ENCODE measurements at regions not wholly inside any gene's neighbourhood (a gene's known extent, or its start where the extent isn't known, plus 50 kb on each side); places are given as distances from the start of the nearest gene placed in this dataset.
A peak's percentile ranks its signal among the peaks of the same experiment; 100 is the strongest.

DNA sequence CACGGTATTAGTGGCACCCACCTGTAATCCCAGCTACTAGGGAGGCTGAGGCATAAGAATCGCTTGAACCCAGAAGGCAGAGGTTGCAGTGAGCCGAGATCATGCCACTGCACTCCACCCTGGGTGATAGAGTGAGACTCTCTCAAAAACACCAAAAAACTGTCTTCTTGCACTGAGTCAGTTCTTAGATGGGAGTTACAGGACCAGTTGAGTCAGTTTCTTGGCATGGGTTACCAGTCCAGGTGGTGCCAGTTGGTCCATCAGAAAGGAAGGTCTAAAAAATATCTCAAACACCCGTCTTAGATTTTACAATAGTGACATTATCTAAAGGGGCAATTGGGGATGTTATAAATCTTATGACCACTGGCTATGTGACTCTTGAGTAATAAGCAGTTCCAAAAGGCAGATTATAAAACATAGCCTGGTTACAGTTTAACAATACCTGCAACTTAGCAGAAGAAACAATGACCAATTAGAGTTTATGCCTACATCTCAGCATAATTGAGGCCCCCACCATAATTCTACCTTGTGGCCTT lies 206.9 kb upstream of the FGGY start:
- Mint-ChIP-seq H3K27ac (no peak overlapping the region), H3K4me1 (ENCODE audit: low read depth) (peaks cover 41% of the 10 kb centered on the region), H3K9me3 (peaks cover 5% of the 10 kb centered on the region), H3K36me3 (ENCODE audit: low read depth) (peaks cover 17% of the 10 kb centered on the region), H3K4me3 (no peak overlapping the region), H3K27me3 (ENCODE audit: insufficient read depth) (no peaks in the 10 kb centered on the region; the same call in none of the 2 replicates)
- DNase-seq: no peak
- TF ChIP-seq CTCF (IDR thresholded peaks at IDR 0.05): no peak

DNA sequence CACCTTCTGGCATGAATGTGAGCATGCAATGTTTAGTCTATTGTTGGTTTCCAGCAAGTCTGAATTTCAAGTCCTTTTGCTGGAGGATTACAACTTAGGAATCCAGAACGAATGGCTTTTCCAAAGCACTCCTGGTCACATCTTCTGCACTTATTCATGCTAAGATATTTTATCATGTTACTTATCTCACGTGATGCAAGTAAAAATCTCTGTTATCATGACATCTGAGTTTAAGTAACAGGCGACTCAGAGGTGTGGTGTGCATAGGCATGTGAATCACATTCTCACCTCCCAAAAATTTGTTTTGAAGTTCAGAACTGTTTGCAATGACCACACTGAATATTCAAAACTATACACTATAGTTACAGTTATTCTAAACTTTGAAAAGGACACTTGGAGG lies 204.8 kb upstream of the FGGY start:
- TF ChIP-seq CTCF (IDR thresholded peaks at IDR 0.05): no peak
- no peak overlapping the region; the same call in 1 of the 2 replicates for H3K4me3 Mint-ChIP-seq
- peaks cover 5% of the 10 kb centered on the region for H3K9me3 Mint-ChIP-seq
- DNase-seq: peak; percentile 63
- H3K36me3 Mint-ChIP-seq (ENCODE audit: low read depth): peaks cover 14% of the 10 kb centered on the region
- peak overlapping the region; percentile 73; the same call in 1 of the 2 replicates for H3K27ac Mint-ChIP-seq
- H3K27me3 Mint-ChIP-seq (ENCODE audit: insufficient read depth): no peaks in the 10 kb centered on the region; the same call in none of the 2 replicates
- H3K4me1 Mint-ChIP-seq (ENCODE audit: low read depth): peaks cover 35% of the 10 kb centered on the region

- no peak overlapping the region for H3K27ac Mint-ChIP-seq
- TF ChIP-seq CTCF (IDR thresholded peaks at IDR 0.05): no peak
- H3K4me3 Mint-ChIP-seq: no peak overlapping the region
- H3K27me3 Mint-ChIP-seq (ENCODE audit: insufficient read depth): no peaks in the 10 kb centered on the region; the same call in 1 of the 2 replicates
- peaks cover 7% of the 10 kb centered on the region for H3K36me3 Mint-ChIP-seq (ENCODE audit: low read depth)
- peaks cover 5% of the 10 kb centered on the region for H3K9me3 Mint-ChIP-seq
- no peak for DNase-seq
- peaks cover 46% of the 10 kb centered on the region for H3K4me1 Mint-ChIP-seq (ENCODE audit: low read depth)
These were observed 202.9 kb upstream of the FGGY start for GRCh38 chr1:59094001-59094400.

DNA sequence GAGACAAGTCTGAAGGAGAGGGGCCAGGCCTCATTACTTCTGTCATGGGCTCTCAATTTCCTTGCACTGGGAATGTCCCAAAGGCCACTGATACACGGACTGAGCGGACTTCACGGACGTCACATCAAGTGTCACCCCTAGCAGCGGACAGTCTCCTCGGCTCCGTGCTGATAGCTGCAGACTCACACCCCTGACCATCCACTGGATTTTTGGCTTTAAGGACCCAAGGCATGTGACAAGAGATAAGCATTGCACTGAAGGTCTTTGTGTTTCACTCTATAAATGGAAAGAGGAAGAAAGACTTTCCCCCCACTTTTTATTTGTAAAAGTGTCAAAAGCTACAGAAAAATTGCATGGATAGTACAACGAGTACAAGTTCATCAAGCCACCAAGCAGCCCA lies 200.4 kb upstream of the FGGY start:
- Mint-ChIP-seq H3K27me3 (ENCODE audit: insufficient read depth) (no peaks in the 10 kb centered on the region; the same call in 1 of the 2 replicates), H3K9me3 (peaks cover 5% of the 10 kb centered on the region), H3K36me3 (ENCODE audit: low read depth) (peaks cover 5% of the 10 kb centered on the region), H3K4me3 (no peak overlapping the region), H3K4me1 (ENCODE audit: low read depth) (peaks cover 41% of the 10 kb centered on the region), H3K27ac (no peak overlapping the region)
- no peak for TF ChIP-seq CTCF (IDR thresholded peaks at IDR 0.05)
- DNase-seq: no peak

- peaks cover 12% of the 10 kb centered on the region for H3K9me3 Mint-ChIP-seq
- H3K27ac Mint-ChIP-seq: no peak overlapping the region
- no peaks in the 10 kb centered on the region; the same call in 1 of the 2 replicates for H3K27me3 Mint-ChIP-seq (ENCODE audit: insufficient read depth)
- no peak overlapping the region for H3K4me3 Mint-ChIP-seq
- H3K4me1 Mint-ChIP-seq (ENCODE audit: low read depth): peaks cover 28% of the 10 kb centered on the region
- no peak for DNase-seq
- H3K36me3 Mint-ChIP-seq (ENCODE audit: low read depth): peaks cover 12% of the 10 kb centered on the region
- no peak for TF ChIP-seq CTCF (IDR thresholded peaks at IDR 0.05)
These were observed 198.2 kb upstream of the FGGY start for GRCh38 chr1:59098655-59099054.

Measured in HFFc6 (cell line).